B cell (primary cell): ENCODE measurements at regions not wholly inside any gene's neighbourhood (a gene's known extent, or its start where the extent isn't known, plus 50 kb on each side); places are given as distances from the start of the nearest gene placed in this dataset.

Source experiments
- ATAC-seq: fragments of 200-7000 bp; cut with Tn5 transposase; one replicate; pipeline ENCODE4 v1.10.0; 2021; ENCODE audit warnings: low read depth, mild to moderate bottlenecking, moderate number of reproducible peaks, moderate library complexity
- CTCF ChIA-PET: fragments of 350-600 bp; sonication (Branson Sonifier 250); formaldehyde crosslinking; loops from one replicate; lab custom pipeline; 2021; ENCODE audit warnings: antibody characterized with exemption, inconsistent platforms; lab: Charles Lee
- POLR2A ChIA-PET: fragments of 350-600 bp; sonication (Branson Sonifier 250); formaldehyde crosslinking; loops from one replicate; lab custom pipeline; 2021; ENCODE audit warnings: antibody characterized with exemption; lab: Charles Lee
- DNase-seq: peaks from one replicate; pipeline ENCODE4 v3.0.0; 2013
- H2AFZ ChIP-seq: 2 replicates; pipeline ENCODE4 v1.6.1; 2012; ENCODE audit warnings: mild to moderate bottlenecking, low read depth, low read length; ENCODE audit not compliant: insufficient read depth, poor library complexity, severe bottlenecking
- H3K27ac ChIP-seq, 2 donors: 1 replicate in 1 of 2; 2 replicates in 1 of 2; pipeline ENCODE4 v1.5.1; 2012 to 2013; ENCODE audit warnings: low read length in 2 of 2, mild to moderate bottlenecking in 2 of 2, moderate library complexity in 1 of 2
- H3K27me3 ChIP-seq, 4 experiments: fragments of 200-600 bp in 1 of 4; sonication (generic) in 1 of 4; replicated peaks in 1 of 4; 1 replicate in 2 of 4; 2 replicates in 2 of 4; pipeline versions ENCODE4 v1.6.1 to v1.7.0; 2013 to 2016; ENCODE audit warnings: low read length in 3 of 4, mild to moderate bottlenecking in 2 of 4, mixed read lengths in 1 of 4, moderate library complexity in 1 of 4; ENCODE audit not compliant: insufficient read depth in 4 of 4, control insufficient read depth in 3 of 4; ENCODE audit errors: control extremely low read depth in 1 of 4
- H3K36me3 ChIP-seq, 2 experiments: replicated peaks in 1 of 2; 1 replicate in 1 of 2; 2 replicates in 1 of 2; pipeline versions ENCODE4 v1.6.1 to v1.7.1; 2013; ENCODE audit warnings: low read length in 1 of 2; ENCODE audit not compliant: insufficient read depth in 2 of 2, control insufficient read depth in 1 of 2; ENCODE audit errors: control extremely low read depth in 1 of 2, extremely low read depth in 1 of 2
- H3K4me1 ChIP-seq, 2 donors: fragments of 200-600 bp in 1 of 2; sonication (generic) in 1 of 2; 1 replicate in 1 of 2; 2 replicates in 1 of 2; pipeline versions ENCODE4 v1.5.1 to v1.6.1; 2013 to 2017; ENCODE audit warnings: low read length in 2 of 2; ENCODE audit not compliant: control insufficient read depth in 2 of 2, insufficient read depth in 2 of 2
- H3K4me2 ChIP-seq: replicated peaks from 2 replicates; pipeline ENCODE3; 2012; ENCODE audit warnings: mild to moderate bottlenecking, low read depth, low read length; ENCODE audit not compliant: poor library complexity, severe bottlenecking
- H3K4me3 ChIP-seq, 5 experiments: fragments of 200-600 bp in 1 of 5; sonication (generic) in 1 of 5; 1 replicate in 3 of 5; 2 replicates in 2 of 5; pipeline versions ENCODE4 v1.5.1 to v1.7.0; 2011 to 2016; ENCODE audit warnings: low read length in 4 of 5, mild to moderate bottlenecking in 4 of 5, low read depth in 2 of 5, control low read depth in 1 of 5, moderate library complexity in 1 of 5; ENCODE audit not compliant: insufficient read depth in 1 of 5; ENCODE audit errors: control extremely low read depth in 1 of 5, extremely low read depth in 1 of 5
- H3K79me2 ChIP-seq: fragments of 200-600 bp; sonication (generic); one replicate; pipeline ENCODE4 v1.6.0; 2016; ENCODE audit warnings: low read length; ENCODE audit not compliant: control insufficient read depth, insufficient read depth
- H3K9ac ChIP-seq: fragments of 200-600 bp; sonication (generic); 2 replicates; pipeline ENCODE4 v1.6.1; 2017; ENCODE audit warnings: mild to moderate bottlenecking, low read length, moderate library complexity
- H3K9me3 ChIP-seq, 3 donors: one replicate each; pipeline versions ENCODE4 v1.6.1 to v1.7.1; 2013; ENCODE audit warnings: low read length in 2 of 3; ENCODE audit not compliant: control insufficient read depth in 2 of 3, insufficient read depth in 1 of 3; ENCODE audit errors: control extremely low read depth in 1 of 3
- H4K20me1 ChIP-seq: 2 replicates; pipeline ENCODE4 v1.6.0; 2012; ENCODE audit warnings: mild to moderate bottlenecking, low read length; ENCODE audit not compliant: insufficient read depth, control insufficient read depth, poor library complexity, severe bottlenecking
- H3K27ac Mint-ChIP-seq: one replicate; pipeline ENCODE4 v1.8.0; 2021; ENCODE audit warnings: mixed read lengths
- H3K27me3 Mint-ChIP-seq: one replicate; pipeline ENCODE4 v1.8.0; 2021; ENCODE audit warnings: mixed read lengths
- H3K4me1 Mint-ChIP-seq: one replicate; pipeline ENCODE4 v1.8.0; 2021; ENCODE audit warnings: mixed read lengths
- H3K4me3 Mint-ChIP-seq: one replicate; pipeline ENCODE4 v1.8.0; 2021; ENCODE audit warnings: mixed read lengths
- H3K9me3 Mint-ChIP-seq: one replicate; pipeline ENCODE4 v1.8.0; 2022; ENCODE audit warnings: mixed read lengths; ENCODE audit not compliant: insufficient read depth
- EZH2 ChIP-seq: IDR thresholded peaks from 2 replicates; pipeline ENCODE4 v1.6.1; 2012; ENCODE audit warnings: borderline replicate concordance, low read depth, mild to moderate bottlenecking, moderate library complexity, low read length; ENCODE audit not compliant: insufficient read depth, poor library complexity, severe bottlenecking
- WGBS: methylation state at CpG from one replicate; pipeline ENCODE4 v1.1.5; 2013; ENCODE audit warnings: missing lambda C conversion rate; ENCODE audit not compliant: insufficient coverage; 5-methylcytosine and 5-hydroxymethylcytosine counted together
- intact Hi-C: fragments of 100-400 bp; cut with micrococcal nuclease; formaldehyde crosslinking; loops from one replicate; pipeline ENCODE4 v1.10.0; 2022
- TF ChIP-seq, protein P1 (sequence below): fragments of 200-600 bp; IDR thresholded peaks from one replicate; pipeline ENCODE4 v1.8.0; 2022; ENCODE audit warnings: antibody characterized with exemption, mild to moderate bottlenecking

- no peak overlapping the region for H2AFZ ChIP-seq
- ATAC-seq (no peak), DNase-seq (no peak)
- WGBS = 92% methylated on average over 2 of the region's 3 CpGs
- no peak overlapping the region for H3K27ac ChIP-seq
- no peaks in the 10 kb centered on the region for H4K20me1 ChIP-seq
- H3K4me3 ChIP-seq = no peak overlapping the region
- TF ChIP-seq, protein P1, sequence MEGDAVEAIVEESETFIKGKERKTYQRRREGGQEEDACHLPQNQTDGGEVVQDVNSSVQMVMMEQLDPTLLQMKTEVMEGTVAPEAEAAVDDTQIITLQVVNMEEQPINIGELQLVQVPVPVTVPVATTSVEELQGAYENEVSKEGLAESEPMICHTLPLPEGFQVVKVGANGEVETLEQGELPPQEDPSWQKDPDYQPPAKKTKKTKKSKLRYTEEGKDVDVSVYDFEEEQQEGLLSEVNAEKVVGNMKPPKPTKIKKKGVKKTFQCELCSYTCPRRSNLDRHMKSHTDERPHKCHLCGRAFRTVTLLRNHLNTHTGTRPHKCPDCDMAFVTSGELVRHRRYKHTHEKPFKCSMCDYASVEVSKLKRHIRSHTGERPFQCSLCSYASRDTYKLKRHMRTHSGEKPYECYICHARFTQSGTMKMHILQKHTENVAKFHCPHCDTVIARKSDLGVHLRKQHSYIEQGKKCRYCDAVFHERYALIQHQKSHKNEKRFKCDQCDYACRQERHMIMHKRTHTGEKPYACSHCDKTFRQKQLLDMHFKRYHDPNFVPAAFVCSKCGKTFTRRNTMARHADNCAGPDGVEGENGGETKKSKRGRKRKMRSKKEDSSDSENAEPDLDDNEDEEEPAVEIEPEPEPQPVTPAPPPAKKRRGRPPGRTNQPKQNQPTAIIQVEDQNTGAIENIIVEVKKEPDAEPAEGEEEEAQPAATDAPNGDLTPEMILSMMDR = no peak
- TF ChIP-seq EZH2 = no peak
- no peaks in the 10 kb centered on the region for H3K9me3 ChIP-seq
- H3K79me2 ChIP-seq = no peaks in the 10 kb centered on the region
- no peak overlapping the region for H3K4me3 Mint-ChIP-seq
- ChIA-PET POLR2A (no interaction called here), CTCF (no interaction called here)
- H3K4me1 ChIP-seq = no peaks in the 10 kb centered on the region
- H3K9ac ChIP-seq = no peak overlapping the region
- intact Hi-C loops = no loop called here
- H3K27me3 Mint-ChIP-seq = no peaks in the 10 kb centered on the region
- H3K27ac Mint-ChIP-seq = no peak overlapping the region
- H3K27me3 ChIP-seq = no peaks in the 10 kb centered on the region
- no peak overlapping the region for H3K4me2 ChIP-seq
- H3K36me3 ChIP-seq = peaks cover 0 to 4% of the 10 kb centered on the region in 2 experiments
- H3K9me3 Mint-ChIP-seq = no peaks in the 10 kb centered on the region
- no peaks in the 10 kb centered on the region for H3K4me1 Mint-ChIP-seq
Measured at GRCh38 chr2:177324797-177325196, 60.3 kb upstream of the NFE2L2 start.

DNA sequence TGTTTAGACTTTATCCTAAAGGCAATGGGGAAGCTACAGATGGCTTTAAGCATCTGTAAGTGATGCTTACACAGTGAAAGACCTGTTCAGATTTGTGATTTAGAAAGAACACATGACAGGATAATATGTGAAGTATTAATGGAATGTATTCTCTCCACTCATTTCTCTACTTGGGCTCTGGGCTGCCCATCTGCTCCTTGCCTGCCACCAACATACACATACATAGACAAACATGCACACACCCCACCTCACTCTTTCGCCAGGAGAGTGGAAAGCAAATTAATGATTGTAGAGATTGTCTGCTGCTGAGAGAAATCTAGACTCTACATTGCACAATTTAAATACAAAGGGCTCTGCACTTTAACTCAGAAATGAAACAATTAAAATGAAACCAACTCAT, 61.0 kb upstream of the NFE2L2 start:
- TF ChIP-seq, protein P1 = no peak
- TF ChIP-seq EZH2 = no peak
- H4K20me1 ChIP-seq = no peaks in the 10 kb centered on the region
- H3K9ac ChIP-seq = no peak overlapping the region
- WGBS = no CpG with 5 or more reads among the region's 1 CpG
- intact Hi-C loops = no loop called here
- no peaks in the 10 kb centered on the region for H3K79me2 ChIP-seq
- no peaks in the 10 kb centered on the region for H3K4me1 Mint-ChIP-seq
- no peak overlapping the region for H3K4me3 Mint-ChIP-seq
- no peaks in the 10 kb centered on the region for H3K9me3 Mint-ChIP-seq
- no peak overlapping the region for H3K4me3 ChIP-seq
- CTCF ChIA-PET = interaction anchor here (1.6 kb wide), 1 partner anchor 161 kb away, joined by 8 read pairs; no protein-coding TSS in a partner anchor
- H3K36me3 ChIP-seq = peaks cover 0 to 4% of the 10 kb centered on the region in 2 experiments
- H3K27me3 Mint-ChIP-seq = no peaks in the 10 kb centered on the region
- ATAC-seq (no peak), DNase-seq (no peak)
- H3K27ac Mint-ChIP-seq = no peak overlapping the region
- H3K4me2 ChIP-seq = no peak overlapping the region
- no peaks in the 10 kb centered on the region for H3K9me3 ChIP-seq
- H3K27me3 ChIP-seq = no peaks in the 10 kb centered on the region
- H3K4me1 ChIP-seq = no peaks in the 10 kb centered on the region
- POLR2A ChIA-PET = interaction anchor here (0.6 kb wide), 1 partner anchor 86 kb away, joined by 5 read pairs; no protein-coding TSS in a partner anchor
- H3K27ac ChIP-seq = no peak overlapping the region
- no peak overlapping the region for H2AFZ ChIP-seq
